ENCODE measurements at regions not wholly inside any gene's neighbourhood (a gene's known extent, or its start where the extent isn't known, plus 50 kb on each side); places are given as distances from the start of the nearest gene placed in this dataset.

- Histone ChIP-seq H3K9me3 (no peaks in the 10 kb centered on the region), H3K36me3 (no peaks in the 10 kb centered on the region), H3K4me3 (no peak overlapping the region), H3K27ac (no peak overlapping the region), H3K27me3 (no peaks in the 10 kb centered on the region), H3K4me1 (no peaks in the 10 kb centered on the region)
- intact Hi-C loops (cut with DNase I): no loop called here
- no peak for TF ChIP-seq CTCF (IDR thresholded peaks at IDR 0.05)
- ATAC-seq: no peak
- DNase-seq: no peak
- WGBS, 2 donors: 54 to 58% methylated on average over 5 of the region's 5 CpGs
These were observed 205.9 kb upstream of the CD180 start for GRCh38 chr5:67402526-67402925.

GRCh38 chr5:67401172-67401571 is 204.6 kb upstream of the CD180 start:
- ATAC-seq (no peak), DNase-seq (no peak)
- WGBS, 2 donors: 41 to 58% methylated on average over 2 of the region's 2 CpGs
- Histone ChIP-seq H3K4me3 (no peak overlapping the region), H3K36me3 (no peaks in the 10 kb centered on the region), H3K4me1 (no peaks in the 10 kb centered on the region), H3K27me3 (no peaks in the 10 kb centered on the region), H3K9me3 (no peaks in the 10 kb centered on the region), H3K27ac (no peak overlapping the region)
- intact Hi-C loops (cut with DNase I): no loop called here
- no peak for TF ChIP-seq CTCF (IDR thresholded peaks at IDR 0.05)

GRCh38 chr5:67400752-67401151 is 204.2 kb upstream of the CD180 start:
- no peaks in the 10 kb centered on the region for H3K27me3 ChIP-seq
- intact Hi-C loops (cut with DNase I): no loop called here
- DNase-seq (no peak), ATAC-seq (no peak)
- no peak overlapping the region for H3K4me3 ChIP-seq
- TF ChIP-seq CTCF (IDR thresholded peaks at IDR 0.05): no peak
- no peaks in the 10 kb centered on the region for H3K9me3 ChIP-seq
- 35 to 49% methylated on average over 3 of the region's 3 CpGs for WGBS, 2 donors
- no peaks in the 10 kb centered on the region for H3K4me1 ChIP-seq
- no peaks in the 10 kb centered on the region for H3K36me3 ChIP-seq
- no peak overlapping the region for H3K27ac ChIP-seq

- peak in 1 of 8 donors; percentile 33 for ATAC-seq
- intact Hi-C loops (cut with DNase I): loop anchor here in 3 of 10 donors (5.0 to 10.0 kb wide), 3 partner anchors 59 to 151 kb away; no protein-coding TSS in a partner anchor
- peak in 3 of 9 donors; percentile 9 to 30 (median 21) for TF ChIP-seq CTCF (IDR thresholded peaks at IDR 0.05)
These were observed 199.3 kb upstream of the CD180 start for GRCh38 chr5:67395790-67396418.

More at GRCh38 chr5:67395790-67396418, 199.3 kb upstream of the CD180 start:
- no peak overlapping the region for H3K27ac ChIP-seq
- no peaks in the 10 kb centered on the region for H3K27me3 ChIP-seq
- no peaks in the 10 kb centered on the region for H3K4me1 ChIP-seq
- no peak overlapping the region for H3K4me3 ChIP-seq
- 61 to 63% methylated on average over 2 of the region's 2 CpGs for WGBS, 2 donors
- no peaks in the 10 kb centered on the region for H3K36me3 ChIP-seq
- H3K9me3 ChIP-seq: no peaks in the 10 kb centered on the region
- DNase-seq: no peak

Data from heart right ventricle (tissue), 16 donors.